A549 (cell line): ENCODE measurements at regions not wholly inside any gene's neighbourhood (a gene's known extent, or its start where the extent isn't known, plus 50 kb on each side); places are given as distances from the start of the nearest gene placed in this dataset.

Source experiments
- ATAC-seq, 2 experiments: fragments of 200-7000 bp in 1 of 2; fragments of >200 bp in 1 of 2; cut with Nextera tagmentation in 1 of 2; cut with Tn5 transposase in 1 of 2; 3 replicates each; pipeline versions ENCODE4 v1.8.0 to v1.9.1; 2018 to 2020; ENCODE audit warnings: mild to moderate bottlenecking in 1 of 2, moderate library complexity in 1 of 2
- CTCF ChIA-PET: fragments of 300-600 bp; sonication (Branson Sonifier 250); formaldehyde crosslinking; extraction: SDS; loops from one replicate; lab custom pipeline; 2021; ENCODE audit warnings: antibody characterized with exemption, inconsistent platforms; lab: Yijun Ruan, JAX
- POLR2A ChIA-PET: fragments of 350-600 bp; formaldehyde crosslinking; extraction: SDS; loops from one replicate; lab custom pipeline; 2021; ENCODE audit warnings: antibody characterized with exemption, inconsistent platforms; lab: Yijun Ruan, JAX
- DNase-seq, 2 experiments: peaks; one replicate each; pipeline versions ENCODE4 v3.0.0 to v3.0.0-alpha.2; 2011 to 2016; ENCODE audit warnings: low read depth in 1 of 2, low spot score in 1 of 2
- FAIRE-seq: peaks from 2 replicates; lab custom pipeline; 2011; peaks lifted over from hg19 to GRCh38; lab: Jason Lieb, UNC
- H3K27ac ChIP-seq, 2 experiments: fragments of >200 bp; sonication (Bioruptor Twin); formaldehyde crosslinking; 3 replicates each; pipeline ENCODE4 v1.5.1; 2016 to 2017
- H3K4me1 ChIP-seq: fragments of >200 bp; sonication (Bioruptor Twin); formaldehyde crosslinking; 3 replicates; pipeline ENCODE4 v1.6.1; 2016
- H3K4me2 ChIP-seq: fragments of >200 bp; sonication (Bioruptor Twin); formaldehyde crosslinking; 3 replicates; pipeline ENCODE4 v1.6.1; 2016
- H3K4me3 ChIP-seq: fragments of >200 bp; sonication (Bioruptor Twin); formaldehyde crosslinking; 3 replicates; pipeline ENCODE4 v1.5.1; 2016
- H3K9me3 ChIP-seq: fragments of >200 bp; sonication (Bioruptor Twin); formaldehyde crosslinking; 3 replicates; pipeline ENCODE4 v1.6.1; 2016
- CBX8 ChIP-seq: fragments of 200-600 bp; sonication (generic); IDR thresholded peaks from 2 replicates; pipeline ENCODE4 v1.6.1; 2016
- EHF ChIP-seq: fragments of 250-450 bp; sonication (Bioruptor Pico); IDR thresholded peaks from 2 replicates; pipeline ENCODE4 v1.5.0; 2020; ENCODE audit warnings: mild to moderate bottlenecking
- FOSB ChIP-seq: fragments of 250-450 bp; sonication (Bioruptor Pico); IDR thresholded peaks from 2 replicates; pipeline ENCODE4 v1.5.0; 2020; ENCODE audit warnings: mild to moderate bottlenecking, moderate library complexity
- HDAC2 ChIP-seq: fragments of 200-600 bp; sonication (generic); IDR thresholded peaks from 2 replicates; pipeline ENCODE4 v1.6.1; 2016
- HOXB13 ChIP-seq: fragments of 250-450 bp; sonication (Bioruptor Pico); IDR thresholded peaks from 2 replicates; pipeline ENCODE4 v1.5.0; 2020; ENCODE audit warnings: low read depth, mild to moderate bottlenecking, moderate library complexity
- KDM5A ChIP-seq: fragments of 200-600 bp; sonication (generic); IDR thresholded peaks from 2 replicates; pipeline ENCODE4 v1.6.1; 2016; ENCODE audit warnings: antibody characterized with exemption, mild to moderate bottlenecking
- PHF8 ChIP-seq: fragments of 200-600 bp; sonication (generic); IDR thresholded peaks from 2 replicates; pipeline ENCODE4 v1.6.1; 2016; ENCODE audit warnings: low read depth, mild to moderate bottlenecking, antibody characterized with exemption, moderate library complexity, borderline replicate concordance
- RAD21 ChIP-seq, 2 experiments: fragments of >200 bp in 1 of 2; sonication (Bioruptor Twin) in 1 of 2; formaldehyde crosslinking in 1 of 2; IDR thresholded peaks in 1 of 2; conservative IDR thresholded peaks in 1 of 2; 2 replicates in 1 of 2; 3 replicates in 1 of 2; pipeline ENCODE4 v1.6.1; 2012 to 2018; ENCODE audit warnings: inconsistent platforms in 1 of 2
- TP53 ChIP-seq: fragments of 250-450 bp; sonication (Bioruptor Pico); IDR thresholded peaks from 2 replicates; pipeline ENCODE4 v1.5.0; 2021; ENCODE audit warnings: mild to moderate bottlenecking, moderate library complexity
- ZFP36 ChIP-seq: fragments of 450-650 bp; IDR thresholded peaks from 2 replicates; pipeline ENCODE4 v1.6.1; 2014; ENCODE audit warnings: borderline replicate concordance; ENCODE audit not compliant: partially characterized antibody
- ZNF302 ChIP-seq: fragments of 250-450 bp; sonication (Bioruptor Pico); IDR thresholded peaks from 2 replicates; pipeline ENCODE4 v1.9.0; 2021; ENCODE audit warnings: inconsistent platforms, mild to moderate bottlenecking, moderate library complexity
- WGBS: methylation state at CpG from one replicate; pipeline ENCODE4 v1.1.6; 2017; ENCODE audit errors: missing lambda C conversion rate; 5-methylcytosine and 5-hydroxymethylcytosine counted together
- TF ChIP-seq, protein P1 (sequence below): fragments of 150-350 bp; IDR thresholded peaks from 2 replicates; pipeline ENCODE4 v1.6.1; 2014; ENCODE audit warnings: low read depth, mild to moderate bottlenecking, low read length
- TF ChIP-seq, protein P2 (sequence below): IDR thresholded peaks from 2 replicates; pipeline ENCODE4 v1.6.1; 2012; ENCODE audit warnings: low read depth, borderline replicate concordance
- TF ChIP-seq, protein P3 (sequence below): IDR thresholded peaks from 2 replicates; pipeline ENCODE4 v1.6.1; 2012
- TF ChIP-seq, protein P4 (sequence below): fragments of 200-600 bp; sonication (generic); IDR thresholded peaks from 2 replicates; pipeline ENCODE4 v1.6.1; 2016; ENCODE audit warnings: antibody characterized with exemption, mild to moderate bottlenecking, moderate library complexity
- TF ChIP-seq, protein P5 (sequence below): fragments of >200 bp; sonication (Bioruptor Twin); formaldehyde crosslinking; IDR thresholded peaks from 3 replicates; pipeline ENCODE4 v1.5.1; 2016
- TF ChIP-seq, protein P6 (sequence below): fragments of >200 bp; sonication (Bioruptor Twin); formaldehyde crosslinking; IDR thresholded peaks from 3 replicates; pipeline ENCODE4 v1.6.1; 2016

DNA sequence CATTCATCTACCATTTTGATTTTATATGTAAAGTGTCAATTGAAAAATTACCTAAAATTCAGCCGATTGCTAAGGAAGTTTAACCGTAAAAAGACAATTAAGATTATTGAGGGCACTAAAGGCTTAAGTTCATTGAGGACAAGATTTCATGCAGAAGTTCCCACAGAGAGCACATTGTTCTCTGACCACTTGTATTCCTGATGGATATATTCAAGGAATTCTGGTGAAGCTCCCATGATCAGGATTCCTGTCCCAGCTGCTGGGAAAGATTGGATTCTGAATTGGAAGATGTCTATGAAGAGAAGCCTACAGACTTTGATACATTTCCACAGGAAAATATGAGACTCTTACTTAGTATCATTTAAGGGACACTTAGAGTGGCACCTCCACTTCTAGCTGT, 209.2 kb upstream of the KCTD3 start:
- 37% methylated on average over 2 of the region's 2 CpGs for whole genome bisulfite sequencing
- Histone ChIP-seq H3K4me1 (no peaks in the 10 kb centered on the region), H3K4me3 (no peak overlapping the region), H3K4me2 (no peak overlapping the region), H3K9me3 (no peaks in the 10 kb centered on the region), H3K27ac (no peak overlapping the region)
- FAIRE-seq (no peak), ATAC-seq (no peak), DNase-seq (no peak)
- TF ChIP-seq, protein P1, sequence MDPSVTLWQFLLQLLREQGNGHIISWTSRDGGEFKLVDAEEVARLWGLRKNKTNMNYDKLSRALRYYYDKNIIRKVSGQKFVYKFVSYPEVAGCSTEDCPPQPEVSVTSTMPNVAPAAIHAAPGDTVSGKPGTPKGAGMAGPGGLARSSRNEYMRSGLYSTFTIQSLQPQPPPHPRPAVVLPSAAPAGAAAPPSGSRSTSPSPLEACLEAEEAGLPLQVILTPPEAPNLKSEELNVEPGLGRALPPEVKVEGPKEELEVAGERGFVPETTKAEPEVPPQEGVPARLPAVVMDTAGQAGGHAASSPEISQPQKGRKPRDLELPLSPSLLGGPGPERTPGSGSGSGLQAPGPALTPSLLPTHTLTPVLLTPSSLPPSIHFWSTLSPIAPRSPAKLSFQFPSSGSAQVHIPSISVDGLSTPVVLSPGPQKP, result no peak
- TF ChIP-seq, protein P2, sequence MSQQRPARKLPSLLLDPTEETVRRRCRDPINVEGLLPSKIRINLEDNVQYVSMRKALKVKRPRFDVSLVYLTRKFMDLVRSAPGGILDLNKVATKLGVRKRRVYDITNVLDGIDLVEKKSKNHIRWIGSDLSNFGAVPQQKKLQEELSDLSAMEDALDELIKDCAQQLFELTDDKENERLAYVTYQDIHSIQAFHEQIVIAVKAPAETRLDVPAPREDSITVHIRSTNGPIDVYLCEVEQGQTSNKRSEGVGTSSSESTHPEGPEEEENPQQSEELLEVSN, result no peak
- TF ChIP-seq PHF8 (no peak), FOSB (CRISPR knock-in tag) (no peak), ZNF302 (no peak), RAD21 (conservative IDR thresholded peaks at IDR 0.05 in 1 of 2, IDR thresholded peaks at IDR 0.05 in 1 of 2) (no peak), ZFP36 (no peak), TP53 (no peak), HOXB13 (CRISPR knock-in tag) (no peak)
- TF ChIP-seq, protein P3, sequence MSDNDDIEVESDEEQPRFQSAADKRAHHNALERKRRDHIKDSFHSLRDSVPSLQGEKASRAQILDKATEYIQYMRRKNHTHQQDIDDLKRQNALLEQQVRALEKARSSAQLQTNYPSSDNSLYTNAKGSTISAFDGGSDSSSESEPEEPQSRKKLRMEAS, result no peak
- TF ChIP-seq, protein P4, sequence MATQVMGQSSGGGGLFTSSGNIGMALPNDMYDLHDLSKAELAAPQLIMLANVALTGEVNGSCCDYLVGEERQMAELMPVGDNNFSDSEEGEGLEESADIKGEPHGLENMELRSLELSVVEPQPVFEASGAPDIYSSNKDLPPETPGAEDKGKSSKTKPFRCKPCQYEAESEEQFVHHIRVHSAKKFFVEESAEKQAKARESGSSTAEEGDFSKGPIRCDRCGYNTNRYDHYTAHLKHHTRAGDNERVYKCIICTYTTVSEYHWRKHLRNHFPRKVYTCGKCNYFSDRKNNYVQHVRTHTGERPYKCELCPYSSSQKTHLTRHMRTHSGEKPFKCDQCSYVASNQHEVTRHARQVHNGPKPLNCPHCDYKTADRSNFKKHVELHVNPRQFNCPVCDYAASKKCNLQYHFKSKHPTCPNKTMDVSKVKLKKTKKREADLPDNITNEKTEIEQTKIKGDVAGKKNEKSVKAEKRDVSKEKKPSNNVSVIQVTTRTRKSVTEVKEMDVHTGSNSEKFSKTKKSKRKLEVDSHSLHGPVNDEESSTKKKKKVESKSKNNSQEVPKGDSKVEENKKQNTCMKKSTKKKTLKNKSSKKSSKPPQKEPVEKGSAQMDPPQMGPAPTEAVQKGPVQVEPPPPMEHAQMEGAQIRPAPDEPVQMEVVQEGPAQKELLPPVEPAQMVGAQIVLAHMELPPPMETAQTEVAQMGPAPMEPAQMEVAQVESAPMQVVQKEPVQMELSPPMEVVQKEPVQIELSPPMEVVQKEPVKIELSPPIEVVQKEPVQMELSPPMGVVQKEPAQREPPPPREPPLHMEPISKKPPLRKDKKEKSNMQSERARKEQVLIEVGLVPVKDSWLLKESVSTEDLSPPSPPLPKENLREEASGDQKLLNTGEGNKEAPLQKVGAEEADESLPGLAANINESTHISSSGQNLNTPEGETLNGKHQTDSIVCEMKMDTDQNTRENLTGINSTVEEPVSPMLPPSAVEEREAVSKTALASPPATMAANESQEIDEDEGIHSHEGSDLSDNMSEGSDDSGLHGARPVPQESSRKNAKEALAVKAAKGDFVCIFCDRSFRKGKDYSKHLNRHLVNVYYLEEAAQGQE, result no peak
- ChIA-PET CTCF (no interaction called here), POLR2A (no interaction called here)

DNA sequence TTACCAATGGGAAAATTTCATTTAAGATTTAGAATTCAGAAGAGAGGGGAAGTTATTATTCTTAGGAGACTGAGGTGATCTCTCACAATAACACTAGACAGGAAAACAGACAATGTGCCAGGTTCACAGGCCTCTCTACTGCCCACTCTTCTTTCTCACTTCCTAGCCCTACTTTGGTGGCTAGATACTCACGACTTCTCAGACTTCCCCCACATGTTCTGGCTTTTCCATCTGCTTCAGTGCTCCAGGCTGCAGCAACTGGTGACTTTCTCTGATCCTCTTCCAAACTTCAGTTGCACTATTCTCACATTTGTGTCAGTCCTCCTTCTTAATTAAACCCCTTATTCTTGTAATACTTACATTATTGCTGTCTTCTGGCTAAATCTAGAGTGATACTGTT, 208.7 kb upstream of the KCTD3 start:
- H3K9me3 ChIP-seq, result no peaks in the 10 kb centered on the region
- FAIRE-seq, result no peak
- ATAC-seq, result no peak
- H3K4me3 ChIP-seq, result no peak overlapping the region
- POLR2A ChIA-PET, result interaction anchor here (0.6 kb wide), 1 partner anchor 1876 kb away, joined by 3 read pairs; no protein-coding TSS in a partner anchor
- H3K4me1 ChIP-seq, result no peaks in the 10 kb centered on the region
- no peak overlapping the region for H3K27ac ChIP-seq
- TF ChIP-seq, protein P5, sequence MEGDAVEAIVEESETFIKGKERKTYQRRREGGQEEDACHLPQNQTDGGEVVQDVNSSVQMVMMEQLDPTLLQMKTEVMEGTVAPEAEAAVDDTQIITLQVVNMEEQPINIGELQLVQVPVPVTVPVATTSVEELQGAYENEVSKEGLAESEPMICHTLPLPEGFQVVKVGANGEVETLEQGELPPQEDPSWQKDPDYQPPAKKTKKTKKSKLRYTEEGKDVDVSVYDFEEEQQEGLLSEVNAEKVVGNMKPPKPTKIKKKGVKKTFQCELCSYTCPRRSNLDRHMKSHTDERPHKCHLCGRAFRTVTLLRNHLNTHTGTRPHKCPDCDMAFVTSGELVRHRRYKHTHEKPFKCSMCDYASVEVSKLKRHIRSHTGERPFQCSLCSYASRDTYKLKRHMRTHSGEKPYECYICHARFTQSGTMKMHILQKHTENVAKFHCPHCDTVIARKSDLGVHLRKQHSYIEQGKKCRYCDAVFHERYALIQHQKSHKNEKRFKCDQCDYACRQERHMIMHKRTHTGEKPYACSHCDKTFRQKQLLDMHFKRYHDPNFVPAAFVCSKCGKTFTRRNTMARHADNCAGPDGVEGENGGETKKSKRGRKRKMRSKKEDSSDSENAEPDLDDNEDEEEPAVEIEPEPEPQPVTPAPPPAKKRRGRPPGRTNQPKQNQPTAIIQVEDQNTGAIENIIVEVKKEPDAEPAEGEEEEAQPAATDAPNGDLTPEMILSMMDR, result no peak
- TF ChIP-seq EHF (CRISPR knock-in tag), result no peak
- no peak for TF ChIP-seq CBX8
- no peak for TF ChIP-seq KDM5A
- no peak for TF ChIP-seq TP53
- TF ChIP-seq, protein P6, sequence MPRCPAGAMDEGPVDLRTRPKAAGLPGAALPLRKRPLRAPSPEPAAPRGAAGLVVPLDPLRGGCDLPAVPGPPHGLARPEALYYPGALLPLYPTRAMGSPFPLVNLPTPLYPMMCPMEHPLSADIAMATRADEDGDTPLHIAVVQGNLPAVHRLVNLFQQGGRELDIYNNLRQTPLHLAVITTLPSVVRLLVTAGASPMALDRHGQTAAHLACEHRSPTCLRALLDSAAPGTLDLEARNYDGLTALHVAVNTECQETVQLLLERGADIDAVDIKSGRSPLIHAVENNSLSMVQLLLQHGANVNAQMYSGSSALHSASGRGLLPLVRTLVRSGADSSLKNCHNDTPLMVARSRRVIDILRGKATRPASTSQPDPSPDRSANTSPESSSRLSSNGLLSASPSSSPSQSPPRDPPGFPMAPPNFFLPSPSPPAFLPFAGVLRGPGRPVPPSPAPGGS, result no peak
- TF ChIP-seq PHF8, result no peak
- no peak for TF ChIP-seq ZNF302
- TF ChIP-seq HDAC2, result no peak
- DNase-seq, result no peak
- WGBS, result 0% methylated on average over 1 of the region's 1 CpG
- H3K4me2 ChIP-seq, result no peak overlapping the region
- CTCF ChIA-PET, result no interaction called here
